Stimulated activated CD4-positive, alpha-beta T cell treated with anti-CD3 and anti-CD28 coated beads, Interleukin-1b, Interleukin-23, amount 100 ng/mL, for 4 hours (primary cell): ENCODE measurements at regions not wholly inside any gene's neighbourhood (a gene's known extent, or its start where the extent isn't known, plus 50 kb on each side); places are given as distances from the start of the nearest gene placed in this dataset.
"Not testable (repeated sequence)": the region's sequence is repeated elsewhere in the genome, so short reads cannot be mapped to it uniquely, and the experiment has no call there.

Experiments used
- DNase-seq, 2 donors: peaks; one replicate each; pipeline ENCODE4 v3.0.0-alpha.2; 2020; ENCODE audit warnings: low read depth in 2 of 2

DNA sequence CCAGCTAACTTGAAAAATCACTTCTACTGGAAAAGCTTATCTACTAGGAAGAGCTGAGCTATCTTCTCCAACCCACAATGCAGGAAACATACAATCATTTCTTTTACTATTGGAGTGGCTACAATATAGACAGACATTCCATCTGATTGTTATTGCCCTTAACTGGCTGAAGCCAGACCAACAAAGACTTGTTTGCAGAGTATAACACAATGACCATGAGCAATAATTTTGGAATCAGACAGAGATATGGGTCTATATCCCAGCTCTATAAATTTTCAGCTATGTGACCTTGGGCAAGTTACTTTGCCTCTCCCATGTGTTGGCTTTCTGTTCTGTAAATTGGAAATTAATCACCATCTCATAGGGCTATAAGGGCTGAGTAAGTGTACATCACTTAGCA lies 244.7 kb upstream of the SLC30A5 start:
- no peak for DNase-seq

DNA sequence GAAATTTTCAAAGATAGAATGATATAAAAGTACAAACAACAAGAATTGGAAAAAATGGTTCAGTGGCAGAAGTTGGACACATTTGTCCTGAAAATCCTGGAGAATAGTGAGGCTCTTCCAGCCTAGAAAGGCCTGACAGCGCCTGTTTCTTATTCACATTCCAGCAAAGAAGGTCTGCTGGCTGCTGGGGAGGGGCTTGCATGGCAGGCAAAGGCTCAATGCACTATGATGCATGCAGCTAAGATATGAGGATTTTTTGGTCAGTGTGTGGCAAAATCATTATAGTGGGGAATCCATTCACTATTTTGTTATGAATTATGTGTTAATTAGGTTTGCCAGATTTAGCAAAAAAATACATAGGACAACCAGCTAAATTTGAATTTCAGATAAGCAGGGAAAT lies 243.9 kb upstream of the SLC30A5 start:
- no peak for DNase-seq

DNA sequence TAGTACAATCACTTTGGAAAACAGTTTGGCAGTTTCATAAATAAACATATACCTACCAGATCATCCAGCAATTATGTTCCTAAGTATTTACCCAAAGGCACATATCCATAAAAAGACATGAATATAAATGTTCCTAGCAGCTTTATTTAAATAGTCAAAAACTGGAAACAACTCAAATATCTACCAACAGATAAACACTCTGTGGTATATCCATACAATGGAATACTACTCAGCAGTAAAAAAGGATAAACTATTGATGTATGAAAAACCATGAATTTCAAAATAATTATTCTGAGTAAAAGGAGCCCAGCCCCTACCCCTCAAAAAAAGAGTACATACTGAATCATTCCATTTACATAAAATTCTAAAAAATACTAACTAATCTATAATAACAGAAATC lies 232.7 kb upstream of the SLC30A5 start:
- DNase-seq: no peak

DNA sequence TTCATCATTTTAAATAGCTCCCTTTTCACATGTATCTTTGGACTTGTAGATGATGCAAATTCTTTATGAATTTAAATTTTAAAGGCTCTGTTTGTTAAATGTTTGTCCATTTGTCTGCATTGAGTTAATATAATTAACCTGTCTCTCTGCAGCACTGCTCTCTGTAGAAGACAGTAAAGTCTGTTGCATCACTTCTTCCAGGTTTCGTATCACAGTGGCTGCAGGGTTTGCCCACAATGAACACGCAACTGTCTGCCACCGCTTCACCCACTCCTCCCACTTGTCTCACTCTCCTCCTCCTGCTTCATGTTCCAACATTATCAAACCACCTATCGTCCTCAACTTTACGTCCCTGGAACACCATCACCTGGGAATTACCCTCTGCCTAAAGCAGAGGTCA lies 231.3 kb upstream of the SLC30A5 start:
- DNase-seq: no peak

DNA sequence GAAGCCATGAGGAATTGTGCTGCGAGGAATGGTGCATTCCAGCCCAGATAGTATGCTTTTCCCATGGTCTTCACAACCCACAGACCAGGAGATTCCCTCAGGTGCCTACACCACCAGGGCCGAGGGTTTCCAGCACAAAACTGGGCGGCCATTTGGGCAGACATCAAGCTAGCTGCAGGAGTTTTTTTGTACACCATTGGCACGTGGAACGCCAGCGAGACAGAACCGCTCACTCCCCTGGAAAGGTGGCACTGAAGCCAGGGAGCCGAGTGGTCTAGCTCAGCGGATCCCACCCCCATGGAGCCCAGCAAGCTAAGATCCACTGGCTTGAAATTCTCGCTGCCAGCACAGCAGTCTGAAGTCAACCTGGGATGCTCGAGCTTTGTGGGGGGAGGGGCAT lies 228.6 kb upstream of the SLC30A5 start:
- DNase-seq: not testable (repeated sequence)

DNA sequence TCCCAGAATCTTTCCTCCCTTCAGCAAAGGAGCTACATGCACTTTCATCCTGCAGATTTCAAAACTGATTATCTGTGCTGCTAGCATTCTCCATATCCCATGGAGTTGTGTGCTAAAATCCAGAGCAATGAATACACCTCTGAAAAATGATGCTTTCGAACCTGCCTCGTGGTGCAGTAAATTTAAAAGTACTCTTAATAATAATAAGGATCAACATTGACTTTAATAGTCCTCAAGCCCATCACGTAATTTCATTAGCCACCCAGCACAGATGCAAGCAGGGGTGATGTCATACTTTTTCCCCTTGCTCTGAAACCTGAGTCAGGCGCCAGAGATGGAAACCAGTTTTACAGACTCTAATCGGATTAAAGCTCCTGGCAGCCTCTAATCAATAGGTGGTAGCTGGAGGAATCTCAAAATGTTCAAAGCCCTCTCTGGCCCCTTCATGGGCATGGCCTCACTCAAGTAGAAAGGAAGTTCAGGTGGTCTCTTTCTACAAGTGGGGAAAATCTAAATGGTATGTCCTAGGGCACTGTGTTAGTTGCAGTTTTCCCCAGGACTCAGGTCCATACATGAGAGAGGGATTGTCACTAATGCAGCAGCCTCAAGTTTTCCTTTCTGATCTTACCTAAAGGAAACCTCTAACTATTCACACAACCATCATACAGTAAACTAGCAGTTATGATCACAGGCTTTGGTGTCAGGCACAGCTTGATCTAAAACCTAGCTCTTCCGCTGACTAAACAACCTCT lies 221.6 kb upstream of the SLC30A5 start:
- no peak for DNase-seq

DNA sequence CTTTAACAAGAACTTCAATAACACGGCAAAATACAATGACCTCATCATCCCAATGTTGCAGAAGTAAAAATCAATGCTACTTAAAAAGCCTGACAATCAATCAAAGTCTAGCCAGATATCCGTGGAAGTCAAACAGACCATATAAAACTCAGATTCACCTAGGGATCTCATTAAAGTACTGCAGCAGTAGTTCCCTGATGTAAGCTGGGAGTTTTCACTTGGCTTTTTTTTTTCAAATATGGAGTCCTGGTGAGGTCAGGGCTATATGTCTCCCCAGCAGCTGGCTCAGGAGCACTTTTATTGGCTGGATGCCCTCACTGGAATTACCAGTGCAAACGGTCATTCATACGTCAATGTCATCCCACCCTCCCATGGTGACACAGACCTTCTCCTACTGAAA lies 220.6 kb upstream of the SLC30A5 start:
- DNase-seq: no peak

DNA sequence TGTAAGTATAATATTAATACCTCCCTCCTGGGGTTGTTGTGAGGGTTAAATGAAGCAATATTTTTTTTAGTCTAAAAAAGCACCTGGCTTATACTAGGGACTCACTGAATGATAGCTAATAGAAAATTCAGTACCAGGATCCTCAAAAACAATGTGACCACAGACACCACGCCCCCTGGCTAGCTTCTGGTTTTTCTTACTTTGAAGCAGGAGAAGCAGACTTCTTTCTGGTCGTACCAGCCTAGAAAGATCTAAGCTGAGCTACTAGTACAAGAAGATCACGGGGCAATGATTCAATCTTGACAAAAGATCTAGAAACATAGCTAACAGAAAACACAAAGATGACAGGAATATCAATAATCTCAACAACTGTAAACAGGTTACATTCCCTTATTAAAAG lies 218.5 kb upstream of the SLC30A5 start:
- no peak for DNase-seq

DNA sequence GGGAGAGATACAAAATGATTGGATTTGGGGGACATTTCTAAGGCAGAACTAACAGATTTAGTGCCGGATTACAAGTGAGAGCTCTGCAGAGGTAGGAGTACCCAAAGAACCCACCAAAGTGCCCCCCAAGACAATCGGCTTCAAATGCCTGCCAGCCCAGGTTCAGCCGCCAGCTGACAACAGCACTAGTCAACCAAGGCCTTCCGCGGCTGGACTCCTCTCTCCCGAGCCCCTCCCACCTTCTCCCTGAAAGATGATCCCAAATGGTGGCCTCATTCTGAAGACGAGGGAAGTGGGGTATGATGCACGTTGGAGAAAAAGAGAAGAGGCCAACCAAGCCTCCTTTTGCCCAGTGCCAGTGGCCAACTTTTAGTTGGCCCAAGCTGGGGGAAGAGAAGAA lies 210.4 kb upstream of the SLC30A5 start:
- no peak for DNase-seq

DNA sequence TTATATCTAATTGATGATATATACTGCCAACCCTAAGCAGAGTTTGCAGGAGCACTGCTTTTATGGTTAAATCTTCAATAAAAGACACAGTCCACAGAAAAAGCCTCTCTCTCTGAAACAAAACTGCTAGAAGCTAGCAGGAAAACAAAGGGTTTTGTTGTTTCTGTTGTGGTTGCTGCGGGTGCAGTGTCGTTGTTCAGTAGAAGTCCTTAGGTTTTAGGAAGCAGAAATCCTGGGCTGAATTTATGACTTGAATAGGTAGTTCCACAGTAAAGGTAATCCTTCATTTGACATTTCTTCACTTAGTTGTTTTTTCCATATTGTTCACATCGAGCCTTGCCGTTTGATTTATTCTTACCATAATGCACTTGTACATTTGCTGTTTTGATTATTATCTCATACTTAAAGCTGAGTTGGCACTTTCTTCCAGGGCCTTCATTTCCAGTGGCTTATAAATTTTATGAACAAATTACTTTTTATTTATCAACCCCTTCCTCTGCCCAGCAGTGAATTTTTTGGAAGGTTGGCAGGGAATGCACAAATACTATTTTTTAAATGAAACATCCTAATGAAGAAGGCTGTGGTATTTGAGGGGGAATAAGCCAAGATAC lies 209.6 kb upstream of the SLC30A5 start:
- DNase-seq: no peak

DNA sequence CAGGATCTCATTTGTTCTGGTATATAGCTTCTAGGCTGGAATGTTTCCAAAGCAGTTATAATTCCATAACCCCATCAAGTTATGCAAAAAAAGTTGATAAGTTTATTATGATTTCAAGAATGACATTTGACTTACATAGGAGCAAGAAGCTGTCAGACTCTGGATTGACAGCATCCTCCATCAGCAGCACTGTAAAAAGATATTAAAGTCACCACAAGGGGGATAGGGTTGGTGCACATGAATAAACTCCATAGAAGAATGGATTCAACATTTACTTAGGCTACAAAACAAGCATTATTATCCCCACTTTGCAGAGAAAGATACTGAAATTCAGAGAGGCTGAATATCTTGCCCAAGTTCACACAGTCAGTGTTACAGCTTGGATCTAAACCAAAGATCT lies 208.9 kb upstream of the SLC30A5 start:
- no peak for DNase-seq

DNA sequence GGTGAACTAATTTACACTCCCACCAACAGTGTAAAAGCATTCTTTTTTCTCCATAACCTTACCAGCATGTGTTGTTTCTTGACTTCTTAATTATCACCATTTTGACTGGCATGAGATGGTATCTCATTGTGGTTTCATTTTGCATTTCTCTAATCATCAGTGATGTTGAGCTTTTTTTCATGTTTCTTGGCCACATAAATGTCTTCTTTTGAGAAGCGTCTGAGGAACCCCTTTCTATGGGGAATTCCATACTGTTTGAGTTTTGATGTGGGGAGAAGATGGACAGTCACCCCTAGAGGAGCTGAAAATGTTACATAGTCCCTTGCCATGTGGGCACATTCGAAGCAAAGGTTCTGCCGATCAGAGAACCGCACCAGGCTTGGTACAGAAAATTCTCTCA lies 207.0 kb upstream of the SLC30A5 start:
- DNase-seq: no peak

DNA sequence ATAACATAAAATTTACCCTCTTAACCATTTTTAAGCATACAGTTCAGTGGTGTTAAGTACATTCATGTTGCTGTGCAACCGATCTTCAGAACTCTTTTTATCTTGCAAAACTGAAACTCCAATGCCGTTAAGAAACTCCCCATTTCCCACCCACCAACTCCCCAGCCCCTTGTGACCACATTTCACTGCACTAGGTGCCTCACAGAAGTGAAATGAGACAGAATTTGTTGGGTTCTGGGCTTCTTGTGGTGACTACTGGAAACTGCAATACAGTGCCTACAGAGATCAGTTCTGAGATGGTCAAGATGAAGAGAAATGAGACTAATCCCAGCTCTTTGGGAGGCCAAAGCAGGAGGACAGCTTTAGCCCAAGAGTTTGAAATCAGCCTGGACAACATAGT lies 202.1 kb upstream of the SLC30A5 start:
- DNase-seq: no peak

DNA sequence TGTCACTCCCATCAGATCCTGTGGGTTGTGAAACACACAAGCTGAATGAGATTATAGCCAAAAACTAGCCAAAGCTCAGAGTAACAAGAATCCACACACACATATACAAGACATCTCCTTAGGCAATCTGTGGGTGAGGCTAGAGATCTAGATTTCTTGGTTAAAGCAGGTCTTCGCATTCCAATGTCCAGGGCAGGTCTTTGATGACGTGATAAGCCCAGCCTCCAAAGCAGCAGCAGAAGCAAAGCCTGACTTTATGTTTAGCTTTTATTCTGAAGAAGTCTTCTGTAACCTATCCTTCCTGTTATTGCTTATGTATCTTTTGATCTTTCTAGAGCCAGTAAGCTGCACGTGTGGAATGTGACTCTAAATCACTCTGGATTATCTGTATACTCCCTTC lies 199.1 kb upstream of the SLC30A5 start:
- DNase-seq: no peak

DNA sequence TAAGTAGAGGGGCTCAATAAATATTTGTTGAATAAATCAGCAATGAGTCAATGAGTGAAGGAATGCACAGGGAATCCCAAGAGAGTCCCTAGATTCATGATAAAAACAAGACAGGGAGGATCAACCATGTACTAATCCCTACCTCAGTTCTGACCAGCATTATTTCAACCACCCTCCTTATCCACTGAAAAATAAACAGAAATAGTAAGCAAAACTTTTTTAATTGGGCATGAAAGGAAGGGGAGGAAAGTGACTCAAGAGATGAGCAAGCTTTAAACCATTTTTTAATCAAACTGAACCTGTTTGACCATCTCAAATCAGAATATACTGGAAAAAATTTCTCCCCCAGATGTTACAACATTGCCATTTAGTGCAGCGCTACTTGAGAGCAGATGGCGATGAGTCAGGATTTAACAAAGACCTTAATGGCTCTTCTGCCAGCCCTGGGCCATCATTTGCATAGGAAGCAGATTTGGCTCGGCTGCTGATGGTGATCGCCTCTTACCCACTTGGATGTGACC lies 194.8 kb upstream of the SLC30A5 start:
- DNase-seq: no peak

DNA sequence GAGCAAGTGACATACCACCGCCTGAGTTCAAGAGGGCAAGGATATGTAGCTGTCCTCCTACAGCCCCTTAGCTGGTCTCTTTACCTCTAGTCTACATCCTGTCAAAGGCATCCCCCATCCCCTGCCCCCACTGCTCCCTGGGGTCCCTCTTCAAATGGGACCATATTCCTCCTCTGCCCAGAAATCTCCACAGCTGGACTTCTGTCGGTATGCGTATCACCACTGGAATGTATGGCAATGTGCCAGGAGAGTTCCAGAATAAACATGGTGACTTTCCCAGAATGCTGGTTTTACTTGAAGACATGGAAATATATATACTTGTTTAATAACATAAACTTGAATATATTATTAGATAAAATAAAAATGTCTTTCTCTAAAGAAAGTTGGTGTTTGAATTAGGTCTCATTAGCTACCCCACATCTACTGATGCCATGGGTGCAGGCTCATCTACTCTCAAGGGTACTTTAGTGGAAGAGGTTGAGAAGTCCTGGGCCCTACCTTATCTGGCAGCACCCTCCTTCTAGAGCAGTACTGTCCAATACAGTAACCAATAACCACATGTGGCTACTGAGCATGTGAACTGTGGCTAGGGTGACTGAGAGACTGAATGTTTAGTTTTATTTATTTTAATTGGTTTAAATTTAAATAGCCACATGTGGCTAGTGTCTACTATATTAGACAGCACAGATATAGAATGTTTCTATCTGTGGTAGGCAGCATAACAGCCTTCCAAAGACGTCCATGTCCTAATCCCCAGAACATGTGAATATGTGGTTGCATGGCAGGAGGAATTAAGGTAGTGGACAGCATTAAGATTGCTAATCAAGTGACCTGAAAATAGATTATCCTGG lies 181.7 kb upstream of the SLC30A5 start:
- DNase-seq: no peak

DNA sequence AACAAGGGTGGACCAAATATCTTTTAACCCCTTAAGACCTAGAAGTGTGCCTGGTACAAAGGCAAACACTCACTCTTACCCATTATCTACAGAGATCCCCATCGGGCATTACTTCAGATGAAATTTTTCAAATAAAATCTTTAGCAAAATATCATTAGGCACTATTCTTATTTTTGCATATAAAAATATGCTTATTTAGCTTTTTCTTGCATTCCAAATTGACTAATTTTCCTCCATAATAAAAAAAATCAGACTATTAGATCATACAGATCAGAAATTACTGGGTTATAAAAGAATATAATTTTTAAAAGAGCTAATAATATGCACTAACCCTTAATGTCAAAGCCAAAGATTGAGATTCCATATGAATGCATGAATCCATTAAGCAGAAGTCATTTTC lies 178.7 kb upstream of the SLC30A5 start:
- DNase-seq: no peak

DNA sequence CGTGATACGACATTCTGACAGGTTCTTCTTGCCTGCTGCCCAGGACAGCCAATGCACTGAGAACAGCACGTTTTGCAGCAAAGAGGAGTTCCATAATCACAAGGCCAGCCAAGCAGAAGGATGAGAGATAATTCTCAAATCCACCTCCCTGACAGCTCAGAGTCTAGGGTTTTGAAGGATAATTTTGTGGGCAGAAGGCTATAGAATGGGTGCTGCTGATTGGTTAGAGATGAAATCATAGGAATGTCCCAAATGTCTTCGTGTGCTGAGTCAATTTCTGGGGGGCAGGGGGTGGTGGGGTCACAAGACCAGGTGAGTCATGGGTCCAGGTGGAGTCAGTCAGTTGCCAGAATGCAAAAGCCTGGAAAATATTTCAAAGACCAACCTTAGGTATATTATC lies 175.5 kb upstream of the SLC30A5 start:
- DNase-seq: no peak

DNA sequence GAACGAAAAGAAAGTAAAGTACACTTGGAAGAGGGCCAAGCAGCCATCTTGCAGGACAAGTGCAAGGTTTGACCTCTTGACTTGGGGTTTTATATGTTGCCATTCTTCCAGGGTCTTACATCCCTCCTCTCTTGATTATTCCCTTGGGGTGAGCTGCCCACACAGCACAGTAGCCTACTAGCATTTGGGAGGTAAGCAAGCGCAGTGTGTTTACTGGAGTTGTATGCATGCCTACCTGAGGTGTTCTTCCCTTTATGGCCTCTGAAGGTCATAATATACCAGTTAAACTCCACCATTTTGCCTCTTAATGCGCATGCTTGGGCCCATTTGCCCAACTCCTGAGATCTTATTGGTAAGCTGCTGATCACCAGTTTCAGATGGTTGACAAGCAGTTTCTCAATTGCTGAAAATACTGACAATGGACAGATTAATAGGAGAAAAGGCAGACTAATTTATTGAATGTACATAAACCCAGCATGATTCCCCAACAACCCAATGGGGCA lies 173.8 kb upstream of the SLC30A5 start:
- no peak for DNase-seq

DNA sequence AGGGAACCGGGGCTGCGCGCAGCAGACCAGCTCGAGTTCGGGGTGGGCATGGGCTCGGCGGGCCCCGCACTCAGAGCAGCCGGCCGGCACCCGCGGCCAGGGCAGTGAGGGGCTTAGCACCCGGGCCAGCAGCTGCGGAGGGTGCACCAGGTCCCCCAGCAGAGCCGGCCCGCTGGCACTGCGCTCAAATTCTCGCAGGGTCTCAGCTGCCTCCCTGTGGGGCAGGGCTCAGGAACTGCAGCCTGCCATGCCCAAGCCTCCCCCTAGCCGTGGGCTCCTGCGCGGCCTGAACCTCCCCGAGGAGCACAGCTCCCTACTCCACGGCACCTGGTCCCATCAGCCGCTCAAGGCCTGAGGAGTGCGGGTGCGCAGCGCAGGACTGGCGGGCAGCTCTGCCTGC lies 172.9 kb upstream of the SLC30A5 start:
- no peak for DNase-seq

DNA sequence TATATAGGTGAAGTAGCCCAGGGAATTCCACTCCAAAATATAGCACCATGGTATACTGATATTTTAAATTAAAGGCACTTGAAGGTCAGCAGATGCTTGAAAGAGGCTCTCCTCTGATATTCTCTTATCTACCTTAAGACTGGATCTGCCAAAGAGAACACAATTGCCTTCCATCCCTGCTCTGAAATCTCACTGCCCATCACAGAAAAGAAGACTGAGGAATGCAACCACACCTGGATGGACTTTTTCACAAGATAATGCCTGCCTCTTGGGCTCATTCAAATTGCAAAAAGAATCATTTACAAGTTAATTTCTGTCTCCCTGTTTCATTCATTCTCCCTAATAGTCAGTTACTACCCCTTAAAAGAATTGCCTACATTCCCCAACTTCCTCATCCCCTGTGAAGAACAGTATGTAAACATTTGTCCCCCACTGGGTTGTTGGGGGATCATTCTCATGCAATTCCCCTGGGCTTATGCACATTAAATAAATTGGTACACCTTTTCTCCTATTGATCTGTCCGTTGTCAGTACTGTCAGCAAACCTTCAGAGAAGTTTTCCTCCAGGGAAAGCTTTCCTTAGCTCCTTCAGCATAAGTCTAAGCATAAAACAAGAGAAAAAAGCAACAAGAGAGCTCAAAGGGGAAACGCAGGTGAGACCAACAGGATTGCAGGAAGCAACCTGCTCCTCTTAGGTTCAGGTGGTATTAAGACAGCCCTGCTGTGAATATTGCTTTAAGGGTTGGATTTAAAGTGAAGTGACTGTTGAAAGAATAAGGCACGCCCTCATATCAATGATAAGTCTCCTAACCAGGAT lies 171.4 kb upstream of the SLC30A5 start:
- DNase-seq: no peak
